Ishikawa (cell line): ENCODE measurements at regions not wholly inside any gene's neighbourhood (a gene's known extent, or its start where the extent isn't known, plus 50 kb on each side); places are given as distances from the start of the nearest gene placed in this dataset.

ENCODE experiments used
- CREB1 ChIP-seq: IDR thresholded peaks from 2 replicates; pipeline ENCODE4 v1.6.1; 2012; ENCODE audit warnings: low read depth
- EGR1 ChIP-seq: IDR thresholded peaks from 2 replicates; pipeline ENCODE4 v1.6.1; 2012
- EP300 ChIP-seq: IDR thresholded peaks from 2 replicates; pipeline ENCODE4 v1.6.1; 2012; ENCODE audit warnings: borderline replicate concordance
- FOXM1 ChIP-seq: IDR thresholded peaks from 2 replicates; pipeline ENCODE4 v1.6.1; 2012; ENCODE audit warnings: low read depth, borderline replicate concordance
- MAX ChIP-seq: IDR thresholded peaks from 2 replicates; pipeline ENCODE4 v1.6.1; 2012
- NFIC ChIP-seq: IDR thresholded peaks from 2 replicates; pipeline ENCODE4 v1.6.1; 2012
- RAD21 ChIP-seq: IDR thresholded peaks from 2 replicates; pipeline ENCODE4 v1.6.1; 2012; ENCODE audit warnings: low read depth
- TAF1 ChIP-seq: IDR thresholded peaks from 2 replicates; pipeline ENCODE4 v1.6.1; 2012; ENCODE audit warnings: low read depth, mild to moderate bottlenecking
- TEAD4 ChIP-seq: IDR thresholded peaks from 2 replicates; pipeline ENCODE4 v1.6.1; 2012
- YY1 ChIP-seq: IDR thresholded peaks from 2 replicates; pipeline ENCODE4 v1.6.1; 2012; ENCODE audit warnings: low read depth
- TF ChIP-seq, protein P1 (sequence below): IDR thresholded peaks from 2 replicates; pipeline ENCODE4 v1.6.1; 2012; ENCODE audit warnings: low read depth, mild to moderate bottlenecking

DNA sequence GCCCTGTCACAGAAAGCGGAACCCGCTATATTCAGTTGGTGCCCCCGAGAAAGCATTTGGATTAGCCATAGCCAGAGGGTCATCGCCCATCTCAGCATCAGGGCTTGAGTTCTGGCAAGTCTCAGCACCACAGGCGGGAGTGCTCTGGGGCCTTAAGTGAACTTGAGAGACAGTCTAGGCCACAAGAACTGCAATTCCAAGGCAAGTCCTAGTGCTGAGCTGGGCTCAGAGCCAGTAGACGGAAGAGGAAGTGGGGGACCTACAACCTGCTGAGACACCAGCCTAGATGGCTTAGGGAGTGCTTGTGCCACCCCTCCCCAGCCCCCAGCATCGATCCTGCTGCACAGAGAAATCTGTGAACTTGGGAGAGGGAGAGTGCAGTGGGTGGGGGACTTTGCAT is 594.9 kb downstream of the CCDC171 start:
- TF ChIP-seq, protein P1, sequence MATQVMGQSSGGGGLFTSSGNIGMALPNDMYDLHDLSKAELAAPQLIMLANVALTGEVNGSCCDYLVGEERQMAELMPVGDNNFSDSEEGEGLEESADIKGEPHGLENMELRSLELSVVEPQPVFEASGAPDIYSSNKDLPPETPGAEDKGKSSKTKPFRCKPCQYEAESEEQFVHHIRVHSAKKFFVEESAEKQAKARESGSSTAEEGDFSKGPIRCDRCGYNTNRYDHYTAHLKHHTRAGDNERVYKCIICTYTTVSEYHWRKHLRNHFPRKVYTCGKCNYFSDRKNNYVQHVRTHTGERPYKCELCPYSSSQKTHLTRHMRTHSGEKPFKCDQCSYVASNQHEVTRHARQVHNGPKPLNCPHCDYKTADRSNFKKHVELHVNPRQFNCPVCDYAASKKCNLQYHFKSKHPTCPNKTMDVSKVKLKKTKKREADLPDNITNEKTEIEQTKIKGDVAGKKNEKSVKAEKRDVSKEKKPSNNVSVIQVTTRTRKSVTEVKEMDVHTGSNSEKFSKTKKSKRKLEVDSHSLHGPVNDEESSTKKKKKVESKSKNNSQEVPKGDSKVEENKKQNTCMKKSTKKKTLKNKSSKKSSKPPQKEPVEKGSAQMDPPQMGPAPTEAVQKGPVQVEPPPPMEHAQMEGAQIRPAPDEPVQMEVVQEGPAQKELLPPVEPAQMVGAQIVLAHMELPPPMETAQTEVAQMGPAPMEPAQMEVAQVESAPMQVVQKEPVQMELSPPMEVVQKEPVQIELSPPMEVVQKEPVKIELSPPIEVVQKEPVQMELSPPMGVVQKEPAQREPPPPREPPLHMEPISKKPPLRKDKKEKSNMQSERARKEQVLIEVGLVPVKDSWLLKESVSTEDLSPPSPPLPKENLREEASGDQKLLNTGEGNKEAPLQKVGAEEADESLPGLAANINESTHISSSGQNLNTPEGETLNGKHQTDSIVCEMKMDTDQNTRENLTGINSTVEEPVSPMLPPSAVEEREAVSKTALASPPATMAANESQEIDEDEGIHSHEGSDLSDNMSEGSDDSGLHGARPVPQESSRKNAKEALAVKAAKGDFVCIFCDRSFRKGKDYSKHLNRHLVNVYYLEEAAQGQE: no peak
- no peak for TF ChIP-seq RAD21
- TF ChIP-seq TEAD4: no peak
- no peak for TF ChIP-seq EP300
- TF ChIP-seq TAF1: no peak
- no peak for TF ChIP-seq EGR1
- TF ChIP-seq YY1: no peak
- TF ChIP-seq MAX: no peak
- no peak for TF ChIP-seq NFIC
- no peak for TF ChIP-seq FOXM1
- TF ChIP-seq CREB1: no peak
